HCT116 (cell line): ENCODE measurements at regions not wholly inside any gene's neighbourhood (a gene's known extent, or its start where the extent isn't known, plus 50 kb on each side); places are given as distances from the start of the nearest gene placed in this dataset.

Experiments used
- ATAC-seq: fragments of 200-7000 bp; cut with Tn5 transposase; 2 replicates; pipeline ENCODE4 v1.9.1; 2020; ENCODE audit warnings: mild to moderate bottlenecking, moderate library complexity
- BruUV-seq: library from RNA; stranded (reverse); fragments of 400-500 nt; replicated peaks from 2 replicates; lab custom pipeline; 2021; lab: Mats Ljungman, UMichigan
- CTCF ChIA-PET: fragments of 300-600 bp; sonication (Branson Sonifier 250); formaldehyde crosslinking; loops from one replicate; lab custom pipeline; 2021; ENCODE audit warnings: antibody characterized with exemption; lab: Charles Lee
- POLR2A ChIA-PET: fragments of 300-600, 350-600 bp; sonication (Branson Sonifier 250); formaldehyde crosslinking; loops from one replicate; lab custom pipeline; 2021; ENCODE audit warnings: antibody characterized with exemption; lab: Charles Lee
- RAD21 ChIA-PET, 2 experiments: fragments of 300-600 bp; sonication (Branson Sonifier 250); formaldehyde crosslinking; loops; one replicate each; lab custom pipeline; 2023; ENCODE audit warnings: low total read pairs in 2 of 2; ENCODE audit not compliant: uncharacterized antibody in 2 of 2, unreplicated experiment in 2 of 2, low non-redundant PET in 1 of 2; lab: Charles Lee
- DNase-seq: peaks from one replicate; pipeline ENCODE4 v3.0.0-alpha.2; 2010; ENCODE audit warnings: low read depth, low spot score
- H2AFZ ChIP-seq: fragments of 200-600 bp; shearing (Covaris generic), sonication (generic); 2 replicates; pipeline ENCODE4 v1.6.1; 2017; ENCODE audit warnings: low read depth, mixed run types, mixed read lengths, antibody characterized with exemption, low read length; ENCODE audit not compliant: poor library complexity, severe bottlenecking
- H3K27ac ChIP-seq: 2 replicates; pipeline ENCODE4 v1.5.1; 2012; ENCODE audit warnings: low read depth, low read length
- H3K27me3 ChIP-seq: fragments of 200-600 bp; sonication (generic); 2 replicates; pipeline ENCODE4 v1.6.1; 2016; ENCODE audit warnings: mixed run types, low read length, mixed read lengths; ENCODE audit not compliant: insufficient read depth
- H3K36me3 ChIP-seq, 2 experiments: fragments of 200-500 bp in 1 of 2; fragments of 200-600 bp in 1 of 2; sonication (Bioruptor generic) in 1 of 2; sonication (generic) in 1 of 2; 2 replicates each; pipeline versions ENCODE4 v1.5.1 to v1.6.1; 2014 to 2016; ENCODE audit warnings: low read length in 2 of 2, inconsistent platforms in 1 of 2, mixed read lengths in 1 of 2, mixed run types in 1 of 2; ENCODE audit not compliant: insufficient read depth in 2 of 2, control insufficient read depth in 1 of 2
- H3K4me1 ChIP-seq, 2 experiments: fragments of 200-600 bp in 1 of 2; sonication (generic) in 1 of 2; 2 replicates each; pipeline versions ENCODE4 v1.5.1 to v1.6.1; 2012 to 2017; ENCODE audit warnings: low read length in 2 of 2, inconsistent platforms in 1 of 2, mild to moderate bottlenecking in 1 of 2, mixed read lengths in 1 of 2, mixed run types in 1 of 2, moderate library complexity in 1 of 2; ENCODE audit not compliant: insufficient read depth in 2 of 2, control insufficient read depth in 1 of 2
- H3K4me2 ChIP-seq: fragments of 200-600 bp; sonication (generic); 2 replicates; pipeline ENCODE4 v1.6.1; 2017; ENCODE audit warnings: mixed run types, low read length, mixed read lengths
- H3K4me3 ChIP-seq, 2 experiments: fragments of 200-600 bp in 1 of 2; sonication (generic) in 1 of 2; replicated peaks in 1 of 2; 2 replicates each; pipeline ENCODE4 v1.5.1; 2011 to 2016; ENCODE audit warnings: low read length in 2 of 2, control low read depth in 1 of 2, low read depth in 1 of 2, mild to moderate bottlenecking in 1 of 2, mixed read lengths in 1 of 2, mixed run types in 1 of 2
- H3K79me2 ChIP-seq: fragments of 200-600 bp; sonication (generic); 2 replicates; pipeline ENCODE4 v1.6.1; 2017; ENCODE audit warnings: mild to moderate bottlenecking, mixed run types, low read length, moderate library complexity, mixed read lengths; ENCODE audit not compliant: insufficient read depth
- H3K9ac ChIP-seq: fragments of 200-600 bp; sonication (generic); 2 replicates; pipeline ENCODE4 v1.6.1; 2016; ENCODE audit warnings: low read length, mixed read lengths
- H3K9me2 ChIP-seq: fragments of 200-600 bp; sonication (generic), shearing (Covaris generic); 2 replicates; pipeline ENCODE4 v1.6.1; 2017; ENCODE audit warnings: mixed run types, mild to moderate bottlenecking, moderate library complexity; ENCODE audit not compliant: insufficient read depth
- H3K9me3 ChIP-seq, 2 experiments: fragments of 200-500 bp in 1 of 2; fragments of 200-600 bp in 1 of 2; sonication (Bioruptor generic) in 1 of 2; sonication (generic) in 1 of 2; 2 replicates each; pipeline ENCODE4 v1.6.1; 2014 to 2017; ENCODE audit warnings: low read length in 2 of 2, mixed read lengths in 2 of 2, inconsistent platforms in 1 of 2, low read depth in 1 of 2, mild to moderate bottlenecking in 1 of 2, mixed run types in 1 of 2, moderate library complexity in 1 of 2; ENCODE audit not compliant: control insufficient read depth in 1 of 2, insufficient read depth in 1 of 2
- H4K20me1 ChIP-seq: fragments of 200-600 bp; sonication (generic), shearing (Covaris generic); 2 replicates; pipeline ENCODE4 v1.6.1; 2017; ENCODE audit warnings: mixed run types, mild to moderate bottlenecking, moderate library complexity; ENCODE audit not compliant: insufficient read depth
- CEBPB ChIP-seq: IDR thresholded peaks from 2 replicates; pipeline ENCODE4 v1.6.1; 2012; ENCODE audit warnings: low read depth
- EGR1 ChIP-seq: IDR thresholded peaks from 2 replicates; pipeline ENCODE4 v1.6.1; 2012; ENCODE audit warnings: low read depth
- ELF1 ChIP-seq: IDR thresholded peaks from 2 replicates; pipeline ENCODE4 v1.6.1; 2012; ENCODE audit warnings: low read depth, borderline replicate concordance
- EZH2phosphoT487 ChIP-seq: fragments of 200-600 bp; IDR thresholded peaks from 2 replicates; pipeline ENCODE4 v1.6.1; 2018; ENCODE audit warnings: antibody characterized with exemption, borderline replicate concordance
- FOSL1 ChIP-seq: IDR thresholded peaks from 2 replicates; pipeline ENCODE4 v1.6.1; 2012; ENCODE audit warnings: low read depth
- POLR2A ChIP-seq: IDR thresholded peaks from 2 replicates; pipeline ENCODE4 v1.7.0; 2011; ENCODE audit warnings: borderline replicate concordance; ENCODE audit not compliant: insufficient read depth, insufficient read length; ENCODE audit errors: extremely low read depth
- POLR2AphosphoS5 ChIP-seq: IDR thresholded peaks from 2 replicates; pipeline ENCODE4 v1.6.1; 2011; ENCODE audit warnings: mild to moderate bottlenecking, low read depth, low read length, moderate library complexity
- RAD21 ChIP-seq: IDR thresholded peaks from 2 replicates; pipeline ENCODE4 v1.6.1; 2012; ENCODE audit warnings: low read depth, mild to moderate bottlenecking
- SIN3A ChIP-seq: IDR thresholded peaks from 2 replicates; pipeline ENCODE4 v1.6.1; 2012; ENCODE audit warnings: low read depth
- SRF ChIP-seq: IDR thresholded peaks from 2 replicates; pipeline ENCODE4 v1.6.1; 2012; ENCODE audit warnings: low read depth
- ZNF274 ChIP-seq: fragments of 200-500 bp; sonication (Bioruptor generic); IDR thresholded peaks from 2 replicates; pipeline ENCODE4 v1.6.1; 2014; ENCODE audit warnings: mild to moderate bottlenecking, low read depth, low read length, inconsistent platforms
- intact Hi-C: fragments of 100-400 bp; cut with micrococcal nuclease; formaldehyde crosslinking; loops from 2 replicates; pipeline ENCODE4 v1.10.0; 2022
- TF ChIP-seq, protein P1 (sequence below): IDR thresholded peaks from 2 replicates; pipeline ENCODE4 v1.6.1; 2011; ENCODE audit warnings: mild to moderate bottlenecking, low read length, moderate library complexity; ENCODE audit not compliant: insufficient replicate concordance; ENCODE audit errors: extremely low read depth
- TF ChIP-seq, protein P2 (sequence below): IDR thresholded peaks from 2 replicates; pipeline ENCODE4 v1.6.1; 2012
- TF ChIP-seq, protein P3 (sequence below), 3 experiments: fragments of 200-600 bp in 1 of 3; sonication (generic) in 1 of 3; IDR thresholded peaks in 2 of 3; conservative IDR thresholded peaks in 1 of 3; 2 replicates each; pipeline ENCODE4 v1.5.1; 2012 to 2017; ENCODE audit warnings: low read depth in 2 of 3, low read length in 2 of 3, antibody characterized with exemption in 1 of 3, borderline replicate concordance in 1 of 3, control low read depth in 1 of 3, mild to moderate bottlenecking in 1 of 3, mixed read lengths in 1 of 3, mixed run types in 1 of 3, moderate library complexity in 1 of 3; ENCODE audit not compliant: insufficient read depth in 1 of 3

DNA sequence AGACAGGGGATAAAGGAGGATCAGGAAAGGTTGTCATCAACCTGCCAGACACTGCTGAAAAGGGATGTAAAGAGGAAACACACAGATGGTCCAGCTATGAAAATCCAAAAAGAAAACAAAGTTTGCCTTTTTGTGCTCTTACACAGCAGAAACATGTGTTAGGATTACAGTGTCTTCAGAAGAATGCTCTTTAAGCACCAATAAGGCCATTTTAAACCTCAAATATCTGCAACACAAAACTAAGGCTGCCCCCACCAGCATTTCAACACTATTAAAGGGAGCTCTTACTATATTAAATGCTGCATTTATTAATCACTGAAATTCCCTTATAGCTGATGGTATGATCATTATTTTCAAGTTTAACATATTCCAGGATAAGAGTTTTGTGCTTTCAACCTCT lies 922.5 kb downstream of the NLGN4Y start:
- ChIA-PET CTCF (no interaction called here), POLR2A (no interaction called here), RAD21 (no interaction called here)
- Histone ChIP-seq H3K9ac (no peak overlapping the region), H2AFZ (no peak overlapping the region), H3K4me2 (no peak overlapping the region), H3K27me3 (no peaks in the 10 kb centered on the region), H3K79me2 (no peaks in the 10 kb centered on the region), H3K9me2 (no peaks in the 10 kb centered on the region)
- DNase-seq: no peak
- BruUV-seq: no TSS peak
- TF ChIP-seq, protein P1, sequence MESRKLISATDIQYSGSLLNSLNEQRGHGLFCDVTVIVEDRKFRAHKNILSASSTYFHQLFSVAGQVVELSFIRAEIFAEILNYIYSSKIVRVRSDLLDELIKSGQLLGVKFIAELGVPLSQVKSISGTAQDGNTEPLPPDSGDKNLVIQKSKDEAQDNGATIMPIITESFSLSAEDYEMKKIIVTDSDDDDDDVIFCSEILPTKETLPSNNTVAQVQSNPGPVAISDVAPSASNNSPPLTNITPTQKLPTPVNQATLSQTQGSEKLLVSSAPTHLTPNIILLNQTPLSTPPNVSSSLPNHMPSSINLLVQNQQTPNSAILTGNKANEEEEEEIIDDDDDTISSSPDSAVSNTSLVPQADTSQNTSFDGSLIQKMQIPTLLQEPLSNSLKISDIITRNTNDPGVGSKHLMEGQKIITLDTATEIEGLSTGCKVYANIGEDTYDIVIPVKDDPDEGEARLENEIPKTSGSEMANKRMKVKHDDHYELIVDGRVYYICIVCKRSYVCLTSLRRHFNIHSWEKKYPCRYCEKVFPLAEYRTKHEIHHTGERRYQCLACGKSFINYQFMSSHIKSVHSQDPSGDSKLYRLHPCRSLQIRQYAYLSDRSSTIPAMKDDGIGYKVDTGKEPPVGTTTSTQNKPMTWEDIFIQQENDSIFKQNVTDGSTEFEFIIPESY: no peak
- TF ChIP-seq CEBPB (no peak), ELF1 (no peak), SIN3A (no peak), POLR2A (no peak), RAD21 (no peak), SRF (no peak), FOSL1 (no peak), EZH2phosphoT487 (no peak), ZNF274 (no peak), EGR1 (no peak), POLR2AphosphoS5 (no peak)
- TF ChIP-seq, protein P2, sequence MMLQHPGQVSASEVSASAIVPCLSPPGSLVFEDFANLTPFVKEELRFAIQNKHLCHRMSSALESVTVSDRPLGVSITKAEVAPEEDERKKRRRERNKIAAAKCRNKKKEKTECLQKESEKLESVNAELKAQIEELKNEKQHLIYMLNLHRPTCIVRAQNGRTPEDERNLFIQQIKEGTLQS: no peak
- TF ChIP-seq, protein P3, sequence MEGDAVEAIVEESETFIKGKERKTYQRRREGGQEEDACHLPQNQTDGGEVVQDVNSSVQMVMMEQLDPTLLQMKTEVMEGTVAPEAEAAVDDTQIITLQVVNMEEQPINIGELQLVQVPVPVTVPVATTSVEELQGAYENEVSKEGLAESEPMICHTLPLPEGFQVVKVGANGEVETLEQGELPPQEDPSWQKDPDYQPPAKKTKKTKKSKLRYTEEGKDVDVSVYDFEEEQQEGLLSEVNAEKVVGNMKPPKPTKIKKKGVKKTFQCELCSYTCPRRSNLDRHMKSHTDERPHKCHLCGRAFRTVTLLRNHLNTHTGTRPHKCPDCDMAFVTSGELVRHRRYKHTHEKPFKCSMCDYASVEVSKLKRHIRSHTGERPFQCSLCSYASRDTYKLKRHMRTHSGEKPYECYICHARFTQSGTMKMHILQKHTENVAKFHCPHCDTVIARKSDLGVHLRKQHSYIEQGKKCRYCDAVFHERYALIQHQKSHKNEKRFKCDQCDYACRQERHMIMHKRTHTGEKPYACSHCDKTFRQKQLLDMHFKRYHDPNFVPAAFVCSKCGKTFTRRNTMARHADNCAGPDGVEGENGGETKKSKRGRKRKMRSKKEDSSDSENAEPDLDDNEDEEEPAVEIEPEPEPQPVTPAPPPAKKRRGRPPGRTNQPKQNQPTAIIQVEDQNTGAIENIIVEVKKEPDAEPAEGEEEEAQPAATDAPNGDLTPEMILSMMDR (IDR thresholded peaks at IDR 0.05 in 2 of 3, conservative IDR thresholded peaks at IDR 0.05 in 1 of 3; ENCODE audit: borderline replicate concordance in 1 of 3, insufficient read depth in 1 of 3, low read depth in 2 of 3, low read length in 2 of 3): no peak
- TF ChIP-seq, all 23 proteins: peak for 0
- no peaks in the 10 kb centered on the region for H3K36me3 ChIP-seq
- H3K4me3 ChIP-seq: no peak overlapping the region
- no peaks in the 10 kb centered on the region for H4K20me1 ChIP-seq
- H3K27ac ChIP-seq: no peak overlapping the region
- no peaks in the 10 kb centered on the region for H3K9me3 ChIP-seq
- ATAC-seq: no peak
- intact Hi-C loops: no loop called here
- H3K4me1 ChIP-seq: no peaks in the 10 kb centered on the region
